GM21528 (cell line): ENCODE measurements at regions not wholly inside any gene's neighbourhood (a gene's known extent, or its start where the extent isn't known, plus 50 kb on each side); places are given as distances from the start of the nearest gene placed in this dataset.
"Not testable (repeated sequence)": the region's sequence is repeated elsewhere in the genome, so short reads cannot be mapped to it uniquely, and the experiment has no call there.

Source experiments
- ATAC-seq: cut with Tn5 transposase; IDR thresholded peaks from one replicate; pipeline ENCODE4 v1.9.1; 2021; ENCODE audit warnings: mild to moderate bottlenecking, moderate library complexity; ENCODE audit not compliant: unreplicated experiment, low FRiP score

GRCh38 chr17:71753070-71753469, 367.8 kb upstream of the SOX9 start:
- no peak for ATAC-seq

- no peak for ATAC-seq
Observed at GRCh38 chr17:71757156-71757555, 363.7 kb upstream of the SOX9 start.

GRCh38 chr17:71757956-71758355, 362.9 kb upstream of the SOX9 start:
- no peak for ATAC-seq

GRCh38 chr17:71759422-71760060, 361.3 kb upstream of the SOX9 start:
- no peak for ATAC-seq

- ATAC-seq, result no peak
Observed at GRCh38 chr17:71760062-71760720, 360.6 kb upstream of the SOX9 start.

GRCh38 chr17:71762526-71762925, 358.3 kb upstream of the SOX9 start:
- ATAC-seq, result no peak

- ATAC-seq, result no peak
Observed at GRCh38 chr17:71764505-71764904, 356.3 kb upstream of the SOX9 start.

- no peak for ATAC-seq
Observed at GRCh38 chr17:71765437-71765836, 355.4 kb upstream of the SOX9 start.

GRCh38 chr17:71769850-71770249, 351.0 kb upstream of the SOX9 start:
- no peak for ATAC-seq

GRCh38 chr17:71777048-71777640, 343.7 kb upstream of the SOX9 start:
- no peak for ATAC-seq

GRCh38 chr17:71779482-71779881, 341.3 kb upstream of the SOX9 start:
- no peak for ATAC-seq

GRCh38 chr17:71780596-71780995, 340.2 kb upstream of the SOX9 start:
- ATAC-seq, result no peak

- ATAC-seq, result not testable (repeated sequence)
Observed at GRCh38 chr17:71782021-71782420, 338.8 kb upstream of the SOX9 start.

GRCh38 chr17:71790791-71791190, 330.0 kb upstream of the SOX9 start:
- no peak for ATAC-seq

- ATAC-seq, result no peak
Observed at GRCh38 chr17:71791311-71791710, 329.5 kb upstream of the SOX9 start.

GRCh38 chr17:71792966-71793365, 327.9 kb upstream of the SOX9 start:
- ATAC-seq, result no peak

GRCh38 chr17:71793518-71793917, 327.3 kb upstream of the SOX9 start:
- no peak for ATAC-seq

GRCh38 chr17:71798701-71799100, 322.1 kb upstream of the SOX9 start:
- no peak for ATAC-seq

GRCh38 chr17:71799657-71800056, 321.2 kb upstream of the SOX9 start:
- no peak for ATAC-seq

- no peak for ATAC-seq
Observed at GRCh38 chr17:71801301-71801700, 319.5 kb upstream of the SOX9 start.

- no peak for ATAC-seq
Observed at GRCh38 chr17:71802663-71803062, 318.2 kb upstream of the SOX9 start.

- ATAC-seq, result no peak
Observed at GRCh38 chr17:71803656-71804284, 317.1 kb upstream of the SOX9 start.
